ENCODE measurements at regions not wholly inside any gene's neighbourhood (a gene's known extent, or its start where the extent isn't known, plus 50 kb on each side); places are given as distances from the start of the nearest gene placed in this dataset.

GRCh38 chr5:164359260-164360255, 854.1 kb downstream of the MAT2B start (continued):
- no peak for TF ChIP-seq CTCF (IDR thresholded peaks at IDR 0.05; ENCODE audit: low read depth, low read length, missing input control)
- no peak for TF ChIP-seq NR2F2 (IDR thresholded peaks at IDR 0.05)
- no peak for TF ChIP-seq YY1 (IDR thresholded peaks at IDR 0.05)
- TF ChIP-seq SP1 (IDR thresholded peaks at IDR 0.05): no peak
- no peak for TF ChIP-seq JUND (IDR thresholded peaks at IDR 0.05)

GRCh38 chr5:164360589-164360988, 855.2 kb downstream of the MAT2B start:
- no peak for TF ChIP-seq EGR1 (IDR thresholded peaks at IDR 0.05; ENCODE audit: low read depth in 2 of 2)
- no peak for TF ChIP-seq JUND (IDR thresholded peaks at IDR 0.05)
- no peak for TF ChIP-seq YY1 (IDR thresholded peaks at IDR 0.05)
- TF ChIP-seq REST (IDR thresholded peaks at IDR 0.05): no peak
- TF ChIP-seq CTCF (IDR thresholded peaks at IDR 0.05; ENCODE audit: low read depth, low read length, missing input control): no peak
- TF ChIP-seq FOXA2 (IDR thresholded peaks at IDR 0.05): no peak
- no peak for TF ChIP-seq GABPA (IDR thresholded peaks at IDR 0.05 in 1 of 2, conservative IDR thresholded peaks at IDR 0.05 in 1 of 2)
- TF ChIP-seq MAX (IDR thresholded peaks at IDR 0.05): no peak
- TF ChIP-seq TAF1 (conservative IDR thresholded peaks at IDR 0.05): no peak
- no peak for TF ChIP-seq ATF3 (IDR thresholded peaks at IDR 0.05)
- no peak for TF ChIP-seq HNF4A (conservative IDR thresholded peaks at IDR 0.05)
- TF ChIP-seq RXRA (IDR thresholded peaks at IDR 0.05): no peak
- no peak for TF ChIP-seq RAD21 (IDR thresholded peaks at IDR 0.05)
- TF ChIP-seq SP1 (IDR thresholded peaks at IDR 0.05): no peak
- H3K4me3 ChIP-seq (ENCODE audit: low read depth in 1 of 3, low read length in 3 of 3): no peak overlapping the region
- H3K27ac ChIP-seq (ENCODE audit: low read depth in 1 of 2, low read length in 2 of 2): no peak overlapping the region
- no peaks in the 10 kb centered on the region for H3K9me3 ChIP-seq (ENCODE audit: control insufficient read depth in 4 of 4, low read length in 3 of 4)
- no peak for DNase-seq (ENCODE audit: low spot score)
- H3K4me1 ChIP-seq (ENCODE audit: control insufficient read depth in 4 of 4, insufficient read depth in 4 of 4, low read length in 3 of 4): peaks cover 0 to 3% (median 0%) of the 10 kb centered on the region in 4 donors
- no peaks in the 10 kb centered on the region for H3K36me3 ChIP-seq (ENCODE audit: control insufficient read depth in 4 of 4, insufficient read depth in 3 of 4, low read depth in 1 of 4, low read length in 3 of 4)
- H3K27me3 ChIP-seq (ENCODE audit: control insufficient read depth in 4 of 4, insufficient read depth in 4 of 4, low read length in 3 of 4): no peaks in the 10 kb centered on the region
- no peak overlapping the region for H3K9ac ChIP-seq (ENCODE audit: low read depth in 1 of 2, low read length in 2 of 2)
- 73% methylated on average over 4 of the region's 4 CpGs for WGBS

All from liver (tissue), 8 donors.